Fibroblast of lung (primary cell): ENCODE measurements at regions not wholly inside any gene's neighbourhood (a gene's known extent, or its start where the extent isn't known, plus 50 kb on each side); places are given as distances from the start of the nearest gene placed in this dataset.
"Not testable (repeated sequence)": the region's sequence is repeated elsewhere in the genome, so short reads cannot be mapped to it uniquely, and the experiment has no call there.

Experiments used
- DNase-seq, 2 donors: peaks; one replicate each; pipeline versions ENCODE4 v3.0.0 to v3.0.0-alpha.2; 2010; ENCODE audit warnings: low read depth in 2 of 2
- H2AFZ ChIP-seq: 2 replicates; pipeline ENCODE4 v1.5.1; 2012; ENCODE audit warnings: low read length, control low read depth, inconsistent platforms
- H3K27ac ChIP-seq: 2 replicates; pipeline ENCODE4 v1.5.1; 2011; ENCODE audit warnings: low read length, control low read depth; ENCODE audit not compliant: insufficient read depth
- H3K27me3 ChIP-seq: 2 replicates; pipeline ENCODE4 v1.5.1; 2011; ENCODE audit warnings: mild to moderate bottlenecking, low read length; ENCODE audit not compliant: control insufficient read depth, insufficient read depth
- H3K36me3 ChIP-seq: 2 replicates; pipeline ENCODE4 v1.5.1; 2011; ENCODE audit warnings: low read length; ENCODE audit not compliant: control insufficient read depth, insufficient read depth
- H3K4me1 ChIP-seq: 2 replicates; pipeline ENCODE4 v1.5.1; 2011; ENCODE audit warnings: low read length; ENCODE audit not compliant: control insufficient read depth, insufficient read depth; ENCODE audit errors: extremely low read depth
- H3K4me2 ChIP-seq: 2 replicates; pipeline ENCODE4 v1.5.1; 2011; ENCODE audit warnings: low read length, control low read depth; ENCODE audit not compliant: insufficient read depth; ENCODE audit errors: extremely low read depth
- H3K4me3 ChIP-seq, 4 experiments: fragments of 200-600 bp in 1 of 4; sonication (generic) in 1 of 4; replicated peaks in 1 of 4; 2 replicates each; pipeline ENCODE4 v1.5.1; 2011 to 2016; ENCODE audit warnings: low read length in 4 of 4, low read depth in 3 of 4, mild to moderate bottlenecking in 3 of 4, control low read depth in 2 of 4, inconsistent platforms in 1 of 4, mixed read lengths in 1 of 4; ENCODE audit not compliant: insufficient read depth in 1 of 4; ENCODE audit errors: control extremely low read depth in 1 of 4
- H3K79me2 ChIP-seq: 2 replicates; pipeline ENCODE4 v1.5.1; 2012; ENCODE audit warnings: mild to moderate bottlenecking, low read length, inconsistent platforms; ENCODE audit not compliant: control insufficient read depth, insufficient read depth
- H3K9ac ChIP-seq: 2 replicates; pipeline ENCODE4 v1.5.1; 2011; ENCODE audit warnings: mild to moderate bottlenecking, low read length, control low read depth; ENCODE audit not compliant: insufficient read depth
- H3K9me3 ChIP-seq: 2 replicates; pipeline ENCODE4 v1.5.1; 2012; ENCODE audit warnings: low read depth, low read length; ENCODE audit not compliant: control insufficient read depth, insufficient read depth
- H4K20me1 ChIP-seq: 2 replicates; pipeline ENCODE4 v1.5.1; 2011; ENCODE audit warnings: low read length; ENCODE audit not compliant: control insufficient read depth, insufficient read depth; ENCODE audit errors: extremely low read depth
- CTCF ChIP-seq, 2 donors: IDR thresholded peaks in 1 of 2; conservative IDR thresholded peaks in 1 of 2; 1 replicate in 1 of 2; 2 replicates in 1 of 2; pipeline ENCODE4 v1.5.1; 2011 to 2012; ENCODE audit warnings: low read length in 2 of 2, control low read depth in 1 of 2, inconsistent platforms in 1 of 2, low read depth in 1 of 2, mild to moderate bottlenecking in 1 of 2
- EZH2 ChIP-seq: IDR thresholded peaks from 2 replicates; pipeline ENCODE4 v1.5.1; 2012; ENCODE audit warnings: low read length, control low read depth, mild to moderate bottlenecking; ENCODE audit errors: missing control alignments

DNA sequence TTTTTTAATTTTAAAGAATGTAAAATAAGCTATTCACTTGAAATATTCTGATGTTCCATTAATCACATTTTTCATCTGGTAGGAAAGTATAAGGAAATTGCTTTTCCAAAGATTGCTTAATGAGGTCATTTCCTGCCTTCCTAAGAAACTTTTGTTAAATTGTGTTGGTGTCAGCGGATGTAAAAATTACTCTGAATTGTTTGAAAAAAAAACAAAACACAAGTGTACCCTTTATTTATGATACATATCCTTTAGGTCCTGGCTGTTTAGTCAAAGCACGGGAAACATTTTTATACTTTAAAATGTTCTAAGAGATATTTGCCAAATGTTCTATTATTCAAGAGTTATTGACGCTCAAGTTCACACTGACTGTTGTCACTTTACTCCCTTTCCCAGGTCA is 1357.4 kb upstream of the GOT2 start:
- Histone ChIP-seq H3K4me2 (no peak overlapping the region), H3K9ac (no peak overlapping the region), H3K27ac (no peak overlapping the region)

GRCh38 chr16:60091071-60091470 is 1357.0 kb upstream of the GOT2 start:
- H4K20me1 ChIP-seq: no peaks in the 10 kb centered on the region
- no peak overlapping the region for H3K9ac ChIP-seq
- H3K4me1 ChIP-seq: no peaks in the 10 kb centered on the region
- TF ChIP-seq EZH2: no peak
- TF ChIP-seq CTCF (conservative IDR thresholded peaks at IDR 0.05 in 1 of 2, IDR thresholded peaks at IDR 0.05 in 1 of 2; ENCODE audit: low read depth in 1 of 2, low read length in 2 of 2): no peak
- no peak overlapping the region for H3K4me3 ChIP-seq
- no peak for DNase-seq
- H2AFZ ChIP-seq: no peak overlapping the region
- H3K79me2 ChIP-seq: no peaks in the 10 kb centered on the region
- H3K36me3 ChIP-seq: no peaks in the 10 kb centered on the region
- H3K27ac ChIP-seq: no peak overlapping the region
- H3K27me3 ChIP-seq: no peaks in the 10 kb centered on the region
- no peak overlapping the region for H3K4me2 ChIP-seq
- no peaks in the 10 kb centered on the region for H3K9me3 ChIP-seq

More for the DNA sequence above, 1357.4 kb upstream of the GOT2 start:
- H3K36me3 ChIP-seq: no peaks in the 10 kb centered on the region
- no peaks in the 10 kb centered on the region for H3K79me2 ChIP-seq
- peak in 1 of 2 donors; percentile 16 for DNase-seq
- no peaks in the 10 kb centered on the region for H3K9me3 ChIP-seq
- no peaks in the 10 kb centered on the region for H3K27me3 ChIP-seq
- no peaks in the 10 kb centered on the region for H4K20me1 ChIP-seq
- no peak overlapping the region for H2AFZ ChIP-seq
- TF ChIP-seq CTCF (conservative IDR thresholded peaks at IDR 0.05 in 1 of 2, IDR thresholded peaks at IDR 0.05 in 1 of 2; ENCODE audit: low read depth in 1 of 2, low read length in 2 of 2): no peak
- TF ChIP-seq EZH2: no peak
- no peaks in the 10 kb centered on the region for H3K4me1 ChIP-seq
- H3K4me3 ChIP-seq: no peak overlapping the region

DNA sequence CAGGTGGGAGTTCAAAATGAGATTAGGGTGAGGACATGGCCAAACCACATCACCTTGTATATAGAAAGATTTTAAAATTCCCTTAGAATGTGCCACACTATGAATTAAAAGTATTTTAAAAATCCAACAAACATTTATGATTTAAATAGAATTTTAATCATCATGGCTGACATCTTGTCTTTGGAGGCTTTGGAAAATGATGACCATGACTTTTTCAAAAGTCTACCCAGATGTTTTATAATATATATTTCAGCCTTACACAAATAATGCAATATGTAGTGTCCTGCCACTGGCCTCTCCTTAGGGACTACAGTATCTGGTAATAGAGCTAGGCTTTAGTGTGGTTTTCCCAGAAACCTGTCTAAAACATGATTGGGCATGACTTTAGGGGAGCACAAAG is 1353.4 kb upstream of the GOT2 start:
- H3K9ac ChIP-seq: no peak overlapping the region
- no peak overlapping the region for H3K4me2 ChIP-seq
- no peaks in the 10 kb centered on the region for H3K4me1 ChIP-seq
- H2AFZ ChIP-seq: no peak overlapping the region
- H3K36me3 ChIP-seq: no peaks in the 10 kb centered on the region
- no peaks in the 10 kb centered on the region for H3K9me3 ChIP-seq
- no peak overlapping the region for H3K27ac ChIP-seq
- no peak overlapping the region for H3K4me3 ChIP-seq
- no peaks in the 10 kb centered on the region for H4K20me1 ChIP-seq
- no peaks in the 10 kb centered on the region for H3K79me2 ChIP-seq
- TF ChIP-seq CTCF (conservative IDR thresholded peaks at IDR 0.05 in 1 of 2, IDR thresholded peaks at IDR 0.05 in 1 of 2; ENCODE audit: low read depth in 1 of 2, low read length in 2 of 2): no peak
- TF ChIP-seq EZH2: no peak
- H3K27me3 ChIP-seq: no peaks in the 10 kb centered on the region
- no peak for DNase-seq

DNA sequence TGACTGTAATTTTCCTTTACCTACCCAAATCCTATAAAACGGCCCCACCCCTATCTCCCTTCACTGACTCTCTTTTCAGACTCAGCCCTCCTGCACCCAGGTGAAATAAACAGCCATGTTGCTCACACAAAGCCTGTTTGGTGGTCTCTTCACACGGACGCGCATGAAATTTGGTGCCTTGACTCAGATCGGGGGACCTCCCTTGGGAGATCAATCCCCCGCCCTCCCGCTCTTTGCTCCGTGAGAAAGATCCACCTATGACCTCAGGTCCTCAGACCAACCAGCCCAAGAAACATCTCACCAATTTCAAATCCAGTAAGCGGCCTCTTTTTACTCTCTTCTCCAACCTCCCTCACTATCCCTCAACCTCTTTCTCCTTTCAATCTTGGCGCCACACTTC is 1344.7 kb upstream of the GOT2 start:
- H3K4me2 ChIP-seq, H2AFZ ChIP-seq, H3K4me1 ChIP-seq, DNase-seq, H3K27me3 ChIP-seq, H3K27ac ChIP-seq, H4K20me1 ChIP-seq, H3K9ac ChIP-seq, H3K9me3 ChIP-seq, H3K36me3 ChIP-seq, H3K4me3 ChIP-seq, H3K79me2 ChIP-seq: not testable (repeated sequence)
